HG03108 (cell line): ENCODE measurements at regions not wholly inside any gene's neighbourhood (a gene's known extent, or its start where the extent isn't known, plus 50 kb on each side); places are given as distances from the start of the nearest gene placed in this dataset.
"Not testable (repeated sequence)": the region's sequence is repeated elsewhere in the genome, so short reads cannot be mapped to it uniquely, and the experiment has no call there.

Experiments used
- ATAC-seq: cut with Tn5 transposase; IDR thresholded peaks from one replicate; pipeline ENCODE4 v1.9.1; 2021; ENCODE audit warnings: moderate library complexity; ENCODE audit not compliant: unreplicated experiment

GRCh38 chr11:24217319-24217718 lies 279.5 kb upstream of the LUZP2 start:
- ATAC-seq = not testable (repeated sequence)

GRCh38 chr11:24225501-24225900 lies 271.4 kb upstream of the LUZP2 start:
- no peak for ATAC-seq

- no peak for ATAC-seq
Observed at GRCh38 chr11:24226606-24227005, 270.2 kb upstream of the LUZP2 start.

GRCh38 chr11:24233041-24233440 lies 263.8 kb upstream of the LUZP2 start:
- no peak for ATAC-seq

- no peak for ATAC-seq
Observed at GRCh38 chr11:24234822-24235508, 261.9 kb upstream of the LUZP2 start.

GRCh38 chr11:24238771-24239645 lies 257.8 kb upstream of the LUZP2 start:
- ATAC-seq = no peak

- no peak for ATAC-seq
Observed at GRCh38 chr11:24239930-24240329, 256.9 kb upstream of the LUZP2 start.

GRCh38 chr11:24240496-24241175 lies 256.2 kb upstream of the LUZP2 start:
- ATAC-seq = no peak

- no peak for ATAC-seq
Observed at GRCh38 chr11:24246715-24247114, 250.1 kb upstream of the LUZP2 start.

- ATAC-seq = no peak
Observed at GRCh38 chr11:24247846-24248245, 249.0 kb upstream of the LUZP2 start.

- ATAC-seq = no peak
Observed at GRCh38 chr11:24249921-24250320, 246.9 kb upstream of the LUZP2 start.

GRCh38 chr11:24253237-24253760 lies 243.6 kb upstream of the LUZP2 start:
- no peak for ATAC-seq

GRCh38 chr11:24264868-24265267 lies 232.0 kb upstream of the LUZP2 start:
- no peak for ATAC-seq

GRCh38 chr11:24267014-24267413 lies 229.8 kb upstream of the LUZP2 start:
- ATAC-seq = no peak

- no peak for ATAC-seq
Observed at GRCh38 chr11:24271798-24272197, 225.1 kb upstream of the LUZP2 start.

- not testable (repeated sequence) for ATAC-seq
Observed at GRCh38 chr11:24274214-24274781, 222.6 kb upstream of the LUZP2 start.

GRCh38 chr11:24286238-24286637 lies 210.6 kb upstream of the LUZP2 start:
- ATAC-seq = no peak

- no peak for ATAC-seq
Observed at GRCh38 chr11:24289301-24289700, 207.6 kb upstream of the LUZP2 start.

GRCh38 chr11:24293964-24294363 lies 202.9 kb upstream of the LUZP2 start:
- ATAC-seq = no peak

GRCh38 chr11:24295360-24295759 lies 201.5 kb upstream of the LUZP2 start:
- no peak for ATAC-seq

GRCh38 chr11:24297461-24297860 lies 199.4 kb upstream of the LUZP2 start:
- no peak for ATAC-seq
